IMR-90 (cell line): ENCODE measurements at regions not wholly inside any gene's neighbourhood (a gene's known extent, or its start where the extent isn't known, plus 50 kb on each side); places are given as distances from the start of the nearest gene placed in this dataset.

ENCODE experiments used
- ATAC-seq: fragments of 200-7000 bp; cut with Tn5 transposase; 2 replicates; pipeline ENCODE4 v1.9.1; 2020; ENCODE audit warnings: low read depth, mild to moderate bottlenecking, moderate library complexity
- BruUV-seq: library from RNA; stranded (reverse); fragments of 400-500 nt; replicated peaks from 2 replicates; lab custom pipeline; 2021; lab: Mats Ljungman, UMichigan
- CTCF ChIA-PET: fragments of 300-600 bp; formaldehyde crosslinking; extraction: SDS; loops from one replicate; lab custom pipeline; 2021; ENCODE audit warnings: antibody characterized with exemption; lab: Yijun Ruan, JAX
- POLR2A ChIA-PET: fragments of 300-600 bp; sonication (Branson Sonifier 250); formaldehyde crosslinking; loops from one replicate; lab custom pipeline; 2022; ENCODE audit warnings: antibody characterized with exemption; ENCODE audit not compliant: unreplicated experiment; lab: Charles Lee
- DNase-seq: peaks from one replicate; pipeline ENCODE4 v3.0.0; 2013
- H2AFZ ChIP-seq: replicated peaks from 2 replicates; pipeline ENCODE3; 2013; ENCODE audit warnings: low read length, mild to moderate bottlenecking; ENCODE audit not compliant: poor library complexity
- H2AK5ac ChIP-seq: 2 replicates; pipeline ENCODE4 v1.6.1; 2013; ENCODE audit warnings: low read depth, low read length, inconsistent platforms
- H2AK9ac ChIP-seq: replicated peaks from 2 replicates; pipeline ENCODE3; 2013; ENCODE audit warnings: mild to moderate bottlenecking, low read depth, low read length, moderate library complexity; ENCODE audit not compliant: poor library complexity
- H2BK120ac ChIP-seq: 2 replicates; pipeline ENCODE4 v1.6.1; 2013; ENCODE audit warnings: low read depth, low read length, inconsistent platforms
- H2BK15ac ChIP-seq: 3 replicates; pipeline ENCODE4 v1.6.1; 2013; ENCODE audit warnings: low read depth, low read length, inconsistent platforms
- H2BK20ac ChIP-seq: 2 replicates; pipeline ENCODE4 v1.6.1; 2013; ENCODE audit warnings: low read depth, mild to moderate bottlenecking, inconsistent platforms, low read length, moderate library complexity
- H2BK5ac ChIP-seq: 2 replicates; pipeline ENCODE4 v1.6.1; 2013; ENCODE audit warnings: mild to moderate bottlenecking, low read depth, low read length, inconsistent platforms; ENCODE audit not compliant: poor library complexity, severe bottlenecking
- H3K14ac ChIP-seq: replicated peaks from 2 replicates; pipeline ENCODE4 v1.6.1; 2013; ENCODE audit warnings: low read depth, low read length, inconsistent platforms
- H3K18ac ChIP-seq: 2 replicates; pipeline ENCODE4 v1.6.1; 2013; ENCODE audit warnings: low read depth, low read length, control low read depth
- H3K23ac ChIP-seq: 2 replicates; pipeline ENCODE4 v1.6.1; 2013; ENCODE audit warnings: low read depth, low read length, inconsistent platforms
- H3K27ac ChIP-seq: 2 replicates; pipeline ENCODE4 v1.5.1; 2013; ENCODE audit warnings: mild to moderate bottlenecking, control low read depth, low read length; ENCODE audit not compliant: insufficient read depth
- H3K27me3 ChIP-seq: 2 replicates; pipeline ENCODE4 v1.6.1; 2013; ENCODE audit warnings: low read length; ENCODE audit not compliant: control insufficient read depth, insufficient read depth
- H3K36me3 ChIP-seq: 2 replicates; pipeline ENCODE4 v1.6.1; 2013; ENCODE audit warnings: low read length, mixed read lengths; ENCODE audit not compliant: control insufficient read depth, insufficient read depth
- H3K4ac ChIP-seq: 2 replicates; pipeline ENCODE4 v1.6.1; 2013; ENCODE audit warnings: low read depth, low read length, inconsistent platforms
- H3K4me1 ChIP-seq: 2 replicates; pipeline ENCODE4 v1.6.1; 2013; ENCODE audit warnings: low read length, mixed read lengths; ENCODE audit not compliant: control insufficient read depth, insufficient read depth
- H3K4me2 ChIP-seq: 2 replicates; pipeline ENCODE4 v1.6.1; 2013; ENCODE audit warnings: low read depth, mild to moderate bottlenecking, control low read depth, low read length, moderate library complexity
- H3K4me3 ChIP-seq: 2 replicates; pipeline ENCODE4 v1.5.1; 2013; ENCODE audit warnings: low read depth, mild to moderate bottlenecking, control low read depth, low read length, moderate library complexity; ENCODE audit not compliant: insufficient read depth
- H3K56ac ChIP-seq: 2 replicates; pipeline ENCODE4 v1.6.1; 2013; ENCODE audit warnings: low read length, inconsistent platforms; ENCODE audit not compliant: insufficient read depth; ENCODE audit errors: extremely low read depth
- H3K79me1 ChIP-seq, 2 experiments: 2 replicates each; pipeline ENCODE4 v1.6.1; 2013; ENCODE audit warnings: low read length in 2 of 2, inconsistent platforms in 1 of 2, low read depth in 1 of 2
- H3K9ac ChIP-seq: 2 replicates; pipeline ENCODE4 v1.6.1; 2013; ENCODE audit warnings: low read depth, low read length, control low read depth
- H3K9me1 ChIP-seq: 2 replicates; pipeline ENCODE4 v1.6.1; 2013; ENCODE audit warnings: low read length, inconsistent platforms; ENCODE audit not compliant: insufficient read depth
- H3K9me3 ChIP-seq: 2 replicates; pipeline ENCODE4 v1.6.1; 2013; ENCODE audit warnings: low read length; ENCODE audit not compliant: control insufficient read depth, insufficient read depth
- H4K20me1 ChIP-seq: 2 replicates; pipeline ENCODE4 v1.6.1; 2013; ENCODE audit warnings: low read length, inconsistent platforms; ENCODE audit not compliant: insufficient read depth
- H4K5ac ChIP-seq: 2 replicates; pipeline ENCODE4 v1.6.1; 2013; ENCODE audit warnings: mild to moderate bottlenecking, low read depth, low read length, control low read depth
- H4K8ac ChIP-seq, 2 experiments: 2 replicates each; pipeline ENCODE4 v1.6.1; 2013; ENCODE audit warnings: low read depth in 2 of 2, low read length in 2 of 2, control low read depth in 1 of 2, inconsistent platforms in 1 of 2
- H4K91ac ChIP-seq: 2 replicates; pipeline ENCODE4 v1.6.1; 2013; ENCODE audit warnings: low read depth, low read length, inconsistent platforms; ENCODE audit not compliant: insufficient read depth
- BHLHE40 ChIP-seq: fragments of 150-350 bp; IDR thresholded peaks from 2 replicates; pipeline ENCODE4 v1.6.1; 2016; ENCODE audit warnings: mild to moderate bottlenecking, low read depth, low read length
- CEBPB ChIP-seq: IDR thresholded peaks from 2 replicates; pipeline ENCODE4 v1.6.1; 2012; ENCODE audit warnings: low read depth, low read length, improper control_type of control experiment
- MAFK ChIP-seq: IDR thresholded peaks from 2 replicates; pipeline ENCODE4 v1.6.1; 2012; ENCODE audit warnings: low read depth, low read length, improper control_type of control experiment
- MAZ ChIP-seq: IDR thresholded peaks from 2 replicates; pipeline ENCODE4 v1.6.1; 2012; ENCODE audit warnings: low read depth, mild to moderate bottlenecking, low read length, improper control_type of control experiment, moderate library complexity, borderline replicate concordance
- MXI1 ChIP-seq: IDR thresholded peaks from 2 replicates; pipeline ENCODE4 v1.6.1; 2012; ENCODE audit warnings: low read depth, mild to moderate bottlenecking, low read length, moderate library complexity, borderline replicate concordance
- NFE2L2 ChIP-seq: fragments of 150-350 bp; IDR thresholded peaks from 2 replicates; pipeline ENCODE4 v1.6.1; 2016; ENCODE audit warnings: low read depth, mild to moderate bottlenecking, low read length
- WGBS, 2 experiments: methylation state at CpG; one replicate each; pipeline versions ENCODE4 v1.1.5 to v1.1.7; 2013; ENCODE audit warnings: missing lambda C conversion rate in 2 of 2; ENCODE audit not compliant: insufficient read length in 1 of 2; ENCODE audit errors: extremely low coverage in 2 of 2; 5-methylcytosine and 5-hydroxymethylcytosine counted together
- dilution Hi-C: fragments of 300-500 bp; cut with HindIII; formaldehyde crosslinking; loops from one replicate; pipeline ENCODE4 v1.14.3; 2018; ENCODE audit warnings: low sequenced_read_pairs; ENCODE audit not compliant: unreplicated experiment
- in situ Hi-C: fragments of 300-500 bp; cut with MboI; formaldehyde crosslinking; loops from 3 replicates; pipeline ENCODE4 v1.14.3; 2019; ENCODE audit warnings: low sequenced_read_pairs, inconsistent platforms, mixed read lengths
- intact Hi-C: fragments of 100-400 bp; cut with micrococcal nuclease; formaldehyde crosslinking; loops from 2 replicates; pipeline ENCODE4 v1.10.0; 2022

DNA sequence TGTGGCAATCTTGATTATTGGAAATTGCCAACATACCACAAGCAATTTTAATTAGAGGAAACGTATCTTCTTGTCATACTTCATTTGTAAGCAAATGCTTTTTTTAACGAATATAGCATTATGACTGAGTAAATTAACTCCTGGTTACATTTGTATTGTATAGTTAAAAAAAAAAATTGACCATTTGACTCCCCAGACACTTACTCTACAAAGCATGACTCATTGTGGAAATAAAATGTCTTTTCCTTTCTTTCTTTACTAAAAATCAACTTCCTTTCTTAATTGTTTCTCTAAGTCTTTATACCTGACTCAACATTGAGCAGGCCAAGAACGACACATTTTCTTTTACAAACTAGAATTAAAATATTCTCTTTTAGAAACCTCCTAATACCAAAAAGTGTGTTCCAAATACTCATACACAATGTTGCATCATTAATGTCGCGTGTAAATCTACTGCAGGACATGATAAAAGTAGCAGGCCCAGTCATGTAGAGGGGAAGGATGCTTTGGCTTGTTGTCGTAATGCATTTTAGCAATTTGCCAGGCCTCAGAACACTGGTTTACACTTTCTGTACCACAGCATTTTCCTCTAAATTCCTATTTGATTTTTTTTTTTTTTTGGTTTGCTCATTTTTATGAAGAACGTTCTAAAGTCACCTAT, 349.6 kb upstream of the KCNH7 start:
- no peak overlapping the region for H3K27ac ChIP-seq
- no peaks in the 10 kb centered on the region for H3K9me3 ChIP-seq
- ChIA-PET POLR2A (no interaction called here), CTCF (no interaction called here)
- no peak overlapping the region for H3K18ac ChIP-seq
- H2BK120ac ChIP-seq = no peak overlapping the region
- no peaks in the 10 kb centered on the region for H3K79me1 ChIP-seq
- H2AK9ac ChIP-seq = no peak overlapping the region
- no peak overlapping the region for H2BK20ac ChIP-seq
- H3K36me3 ChIP-seq = no peaks in the 10 kb centered on the region
- no peak overlapping the region for H4K91ac ChIP-seq
- H2AK5ac ChIP-seq = no peak overlapping the region
- no TSS peak for BruUV-seq
- no peak overlapping the region for H3K4me3 ChIP-seq
- H2BK5ac ChIP-seq = no peak overlapping the region
- no peak overlapping the region for H3K4ac ChIP-seq
- no peak overlapping the region for H2AFZ ChIP-seq
- no peaks in the 10 kb centered on the region for H4K20me1 ChIP-seq
- no peak overlapping the region for H3K23ac ChIP-seq
- H3K4me2 ChIP-seq = no peak overlapping the region
- no peak overlapping the region for H3K9ac ChIP-seq
- no peak overlapping the region for H2BK15ac ChIP-seq
- 60% methylated on average over 1 of the region's 7 CpGs; no CpG with 5 or more reads in 1 of the 2 experiments for WGBS, 2 experiments
- H3K4me1 ChIP-seq = no peaks in the 10 kb centered on the region
- no peak overlapping the region for H3K14ac ChIP-seq
- no peaks in the 10 kb centered on the region for H3K9me1 ChIP-seq
- intact Hi-C loops (no loop called here), dilution Hi-C loops (no loop called here), in situ Hi-C loops (loop anchor here (25.0 kb wide), 1 partner anchor 1299 kb away; no protein-coding TSS in a partner anchor)
- H3K56ac ChIP-seq = no peak overlapping the region
- no peak for DNase-seq
- no peak overlapping the region for H4K8ac ChIP-seq
- no peaks in the 10 kb centered on the region for H3K27me3 ChIP-seq
- no peak for ATAC-seq
- TF ChIP-seq CEBPB = no peak
- no peak for TF ChIP-seq MAZ
- TF ChIP-seq MAFK = no peak
- TF ChIP-seq NFE2L2 = no peak
- TF ChIP-seq MXI1 = no peak
- TF ChIP-seq BHLHE40 = no peak
- H4K5ac ChIP-seq = no peak overlapping the region
